AG10803 (cell line): ENCODE measurements at regions not wholly inside any gene's neighbourhood (a gene's known extent, or its start where the extent isn't known, plus 50 kb on each side); places are given as distances from the start of the nearest gene placed in this dataset.

Experiments
- DNase-seq: peaks from one replicate; pipeline ENCODE4 v3.0.0; 2010; ENCODE audit warnings: low read depth
- H3K4me3 ChIP-seq: 2 replicates; pipeline ENCODE4 v1.5.1; 2011; ENCODE audit warnings: mild to moderate bottlenecking, low read length, control low read depth
- CTCF ChIP-seq: conservative IDR thresholded peaks from 2 replicates; pipeline ENCODE4 v1.5.1; 2011; ENCODE audit warnings: mild to moderate bottlenecking, low read length, control low read depth, inconsistent platforms

DNA sequence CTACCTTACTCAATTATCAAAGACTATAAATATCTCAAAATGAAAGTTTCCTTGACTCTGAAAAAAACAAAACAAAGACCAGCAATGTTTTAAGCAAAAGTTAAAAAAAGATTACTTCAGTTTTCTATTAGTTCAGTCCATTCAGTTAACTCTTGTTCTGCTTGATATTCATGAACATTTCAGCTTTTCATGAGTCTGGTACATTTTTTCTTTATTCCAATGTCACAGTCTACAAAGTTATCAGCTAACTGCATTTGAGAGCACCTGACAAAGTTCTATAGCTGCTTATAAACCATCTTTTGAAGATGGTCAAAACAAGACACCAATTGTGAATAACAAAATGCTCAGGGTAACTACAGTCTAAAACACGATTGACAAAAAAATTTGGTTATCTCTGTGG, 156.1 kb upstream of the NOX3 start:
- no peak for DNase-seq
- no peak for TF ChIP-seq CTCF
- H3K4me3 ChIP-seq: no peak overlapping the region

- DNase-seq: no peak
- no peak for TF ChIP-seq CTCF
- no peak overlapping the region for H3K4me3 ChIP-seq
Measured at GRCh38 chr6:155604991-155605390, 149.4 kb upstream of the NOX3 start.

GRCh38 chr6:155599561-155599960, 143.9 kb upstream of the NOX3 start:
- no peak overlapping the region for H3K4me3 ChIP-seq
- DNase-seq: no peak
- no peak for TF ChIP-seq CTCF

DNA sequence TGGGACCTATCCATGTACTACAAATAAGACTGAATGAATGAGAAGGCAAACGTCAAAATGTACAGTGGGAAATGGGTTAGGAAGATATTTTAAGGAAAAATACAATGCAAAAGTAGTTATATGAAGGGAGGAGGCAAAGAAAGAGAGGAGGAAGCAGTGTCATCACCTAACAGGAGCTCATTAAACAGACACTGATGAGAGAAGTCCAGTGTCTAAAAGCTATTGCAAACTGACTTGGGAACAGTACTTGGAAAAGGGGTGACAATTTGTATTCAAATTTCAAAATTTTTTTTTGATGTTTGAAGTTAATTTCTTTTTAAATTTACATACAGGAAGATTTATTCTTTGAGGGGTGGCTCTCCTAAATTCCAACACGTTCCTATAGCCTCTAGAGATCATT, 143.5 kb upstream of the NOX3 start:
- DNase-seq: no peak
- TF ChIP-seq CTCF: no peak
- H3K4me3 ChIP-seq: no peak overlapping the region

DNA sequence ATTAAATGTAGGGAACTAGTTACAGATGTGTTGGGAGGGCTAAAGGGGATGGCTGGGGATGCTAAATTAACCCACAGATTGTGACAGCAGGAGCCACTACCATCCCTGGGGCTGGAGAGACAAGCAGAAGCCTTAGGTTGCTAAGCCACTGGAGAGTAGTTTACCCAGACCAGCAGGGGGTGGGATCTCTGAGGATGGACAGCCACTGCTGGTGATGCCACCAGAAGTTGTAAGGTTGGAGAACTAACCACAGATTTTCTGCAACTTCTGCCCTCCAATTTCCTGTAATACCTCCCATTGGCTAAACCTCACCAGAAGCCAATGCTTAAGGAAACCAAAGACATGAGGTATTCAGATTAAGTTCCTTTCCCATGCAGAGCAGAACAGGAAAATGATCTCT, 139.6 kb upstream of the NOX3 start:
- no peak for DNase-seq
- TF ChIP-seq CTCF: no peak
- no peak overlapping the region for H3K4me3 ChIP-seq

- TF ChIP-seq CTCF: no peak
Measured at GRCh38 chr6:155591741-155592140, 136.1 kb upstream of the NOX3 start.

DNA sequence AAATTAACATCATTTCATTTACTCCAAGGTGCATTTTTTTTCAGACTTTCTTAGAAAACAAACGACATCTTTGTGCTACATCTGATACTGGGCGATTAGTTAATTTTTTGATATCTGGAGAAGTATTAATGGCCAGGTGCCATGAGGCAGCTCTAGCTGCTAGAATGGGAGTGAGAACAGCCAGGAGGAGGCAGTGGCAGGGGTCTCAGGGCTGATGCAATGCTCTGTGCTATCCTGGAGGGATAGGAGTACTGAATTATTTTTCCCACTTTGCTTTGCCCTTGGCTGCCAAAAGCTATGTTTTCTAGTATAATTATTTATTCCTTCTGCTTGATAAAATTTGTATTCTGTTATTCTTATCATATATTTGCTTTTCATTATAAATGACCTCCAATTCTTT, 133.6 kb upstream of the NOX3 start:
- no peak overlapping the region for H3K4me3 ChIP-seq
- DNase-seq: no peak
- no peak for TF ChIP-seq CTCF

More at GRCh38 chr6:155591741-155592140, 136.1 kb upstream of the NOX3 start:
- H3K4me3 ChIP-seq: no peak overlapping the region
- DNase-seq: no peak
